HepG2 (cell line): ENCODE measurements at regions not wholly inside any gene's neighbourhood (a gene's known extent, or its start where the extent isn't known, plus 50 kb on each side); places are given as distances from the start of the nearest gene placed in this dataset.

Experiments
- ATAC-seq: fragments of 200-7000 bp; cut with Tn5 transposase; 3 replicates; pipeline ENCODE4 v1.9.1; 2020; ENCODE audit warnings: mild to moderate bottlenecking, moderate library complexity
- BruUV-seq: library from RNA; stranded (reverse); fragments of 400-500 nt; replicated peaks from 2 replicates; lab custom pipeline; 2021; lab: Mats Ljungman, UMichigan
- CTCF ChIA-PET: fragments of 300-600 bp; formaldehyde crosslinking; extraction: SDS; loops from one replicate; lab custom pipeline; 2021; ENCODE audit warnings: low total read pairs, inconsistent platforms, low intra/inter-chr PET ratio; lab: Yijun Ruan, JAX
- POLR2A ChIA-PET: fragments of 350-600 bp; sonication (Branson Sonifier 250); formaldehyde crosslinking; loops from one replicate; lab custom pipeline; 2020; ENCODE audit warnings: antibody characterized with exemption, inconsistent platforms; lab: Yijun Ruan, JAX
- DNase-seq: peaks from one replicate; pipeline ENCODE4 v3.0.0-alpha.2; 2015; ENCODE audit warnings: low spot score
- FAIRE-seq: peaks from 3 replicates; lab custom pipeline; 2011; peaks lifted over from hg19 to GRCh38; lab: Jason Lieb, UNC
- H2AFZ ChIP-seq: one replicate; pipeline ENCODE4 v1.6.1; 2011; ENCODE audit warnings: low read length, inconsistent platforms
- H3K27ac ChIP-seq: fragments of 300-600 bp; 3 replicates; pipeline ENCODE4 v1.8.0; 2011; ENCODE audit warnings: mixed run types, mild to moderate bottlenecking, mixed read lengths, low read length, inconsistent platforms; ENCODE audit not compliant: insufficient read depth; ENCODE audit errors: extremely low read length
- H3K27me3 ChIP-seq, 2 experiments: fragments of 200-600 bp in 1 of 2; 2 replicates in 1 of 2; 3 replicates in 1 of 2; pipeline versions ENCODE4 v1.6.0 to v1.8.0; 2011; ENCODE audit warnings: low read length in 2 of 2, mild to moderate bottlenecking in 2 of 2, moderate library complexity in 2 of 2, inconsistent platforms in 1 of 2; ENCODE audit not compliant: insufficient read depth in 2 of 2, control insufficient read depth in 1 of 2
- H3K36me3 ChIP-seq, 2 experiments: fragments of 200-600 bp in 1 of 2; replicated peaks in 1 of 2; 2 replicates in 1 of 2; 3 replicates in 1 of 2; pipeline versions ENCODE4 v1.5.1 to v1.8.0; 2011; ENCODE audit warnings: low read length in 2 of 2, inconsistent platforms in 1 of 2; ENCODE audit not compliant: insufficient read depth in 2 of 2, control insufficient read depth in 1 of 2
- H3K4me1 ChIP-seq: 2 replicates; pipeline ENCODE4 v1.5.1; 2012; ENCODE audit warnings: low read length, inconsistent platforms; ENCODE audit not compliant: insufficient read depth
- H3K4me2 ChIP-seq: 2 replicates; pipeline ENCODE4 v1.6.0; 2011; ENCODE audit warnings: low read depth, low read length, inconsistent platforms
- H3K4me3 ChIP-seq, 3 experiments: fragments of 200-600 bp in 1 of 3; sonication (generic), shearing (Covaris generic) in 1 of 3; replicated peaks in 1 of 3; 2 replicates each; pipeline ENCODE4 v1.5.1; 2011 to 2016; ENCODE audit warnings: low read length in 3 of 3, inconsistent platforms in 2 of 3, low read depth in 2 of 3, mild to moderate bottlenecking in 2 of 3, control low read depth in 1 of 3, mixed read lengths in 1 of 3; ENCODE audit not compliant: insufficient read depth in 1 of 3
- H3K79me2 ChIP-seq: one replicate; pipeline ENCODE4 v1.6.1; 2011; ENCODE audit warnings: low read length, inconsistent platforms; ENCODE audit not compliant: insufficient read depth
- H3K9ac ChIP-seq: 2 replicates; pipeline ENCODE4 v1.6.0; 2011; ENCODE audit warnings: mild to moderate bottlenecking, low read depth, low read length, inconsistent platforms; ENCODE audit not compliant: insufficient read depth
- H3K9me3 ChIP-seq: 2 replicates; pipeline ENCODE4 v1.5.1; 2012; ENCODE audit warnings: mild to moderate bottlenecking, low read length
- H4K20me1 ChIP-seq: 2 replicates; pipeline ENCODE4 v1.6.0; 2011; ENCODE audit warnings: inconsistent platforms, mild to moderate bottlenecking, low read length, moderate library complexity; ENCODE audit not compliant: insufficient read depth
- ELF3 ChIP-seq: IDR thresholded peaks from 2 replicates; pipeline ENCODE4 v1.6.1; 2016; ENCODE audit warnings: missing genetic modification reagents, missing compliant biosample characterization
- JUND ChIP-seq: sonication (generic); formaldehyde crosslinking; IDR thresholded peaks from 2 replicates; pipeline ENCODE4 v1.8.0; 2022; ENCODE audit warnings: mild to moderate bottlenecking, missing genetic modification reagents
- PRPF4 ChIP-seq: fragments of 200-400 bp; formaldehyde crosslinking; IDR thresholded peaks from 2 replicates; pipeline ENCODE4 v1.6.1; 2016; ENCODE audit warnings: low read length, low read depth; ENCODE audit not compliant: poor library complexity, severe bottlenecking
- SIN3A ChIP-seq: IDR thresholded peaks from 2 replicates; pipeline ENCODE4 v1.6.1; 2011; ENCODE audit warnings: low read depth, mild to moderate bottlenecking, control low read depth, low read length, borderline replicate concordance
- SNRNP70 ChIP-seq: fragments of 200-400 bp; formaldehyde crosslinking; IDR thresholded peaks from 2 replicates; pipeline ENCODE4 v1.6.1; 2017; ENCODE audit warnings: mild to moderate bottlenecking, low read depth, low read length, moderate library complexity
- SRF ChIP-seq: IDR thresholded peaks from 2 replicates; pipeline ENCODE4 v1.6.1; 2011; ENCODE audit warnings: mild to moderate bottlenecking, low read depth, low read length, moderate library complexity
- THAP9 ChIP-seq: sonication (generic); formaldehyde crosslinking; IDR thresholded peaks from 2 replicates; pipeline ENCODE4; 2020; ENCODE audit warnings: missing genetic modification reagents, mild to moderate bottlenecking, borderline replicate concordance
- THRA ChIP-seq: sonication (generic); formaldehyde crosslinking; IDR thresholded peaks from 2 replicates; pipeline ENCODE4 v1.4.0; 2020; ENCODE audit warnings: missing genetic modification reagents, borderline replicate concordance
- ZBTB2 ChIP-seq: sonication (generic); formaldehyde crosslinking; IDR thresholded peaks from 2 replicates; pipeline ENCODE4 v1.8.0; 2022; ENCODE audit warnings: low read depth, missing genetic modification reagents
- ZMYM4 ChIP-seq: sonication (generic); formaldehyde crosslinking; IDR thresholded peaks from 2 replicates; pipeline ENCODE4 v1.8.1; 2023; ENCODE audit warnings: mild to moderate bottlenecking, missing genetic modification reagents
- ZNF160 ChIP-seq: sonication (generic); formaldehyde crosslinking; IDR thresholded peaks from 2 replicates; pipeline ENCODE4 v1.8.0; 2022; ENCODE audit warnings: mild to moderate bottlenecking, inconsistent platforms, missing genetic modification reagents
- ZNF570 ChIP-seq: sonication (generic); formaldehyde crosslinking; IDR thresholded peaks from 2 replicates; pipeline ENCODE4 v1.4.0; 2020; ENCODE audit warnings: mild to moderate bottlenecking, missing genetic modification reagents, borderline replicate concordance
- ZNF574 ChIP-seq: sonication (generic); formaldehyde crosslinking; IDR thresholded peaks from 2 replicates; pipeline ENCODE4 v1.4.0; 2020; ENCODE audit warnings: missing genetic modification reagents
- ZNF644 ChIP-seq: IDR thresholded peaks from 2 replicates; pipeline ENCODE4 v1.6.1; 2016; ENCODE audit warnings: low read depth
- ZNF724P ChIP-seq: sonication (generic); formaldehyde crosslinking; IDR thresholded peaks from 2 replicates; pipeline ENCODE4 v1.8.0; 2022; ENCODE audit warnings: missing genetic modification reagents, borderline replicate concordance
- ZNF766 ChIP-seq: sonication (generic); formaldehyde crosslinking; IDR thresholded peaks from 2 replicates; pipeline ENCODE4 v1.5.0; 2020; ENCODE audit warnings: missing genetic modification reagents, borderline replicate concordance
- WGBS: methylation state at CpG from one replicate; pipeline ENCODE4 v1.1.6; 2017; ENCODE audit warnings: low lambda C conversion rate; 5-methylcytosine and 5-hydroxymethylcytosine counted together
- in situ Hi-C: cut with HindIII; loops from 2 replicates; pipeline ENCODE4 v1.10.0; 2017; ENCODE audit warnings: low pct_unique_long_range_greater_than_20kb; ENCODE audit not compliant: extremely low pct_ligation_motif_present
- intact Hi-C: fragments of 100-400 bp; cut with micrococcal nuclease; formaldehyde crosslinking; loops from one replicate; pipeline ENCODE4 v1.10.0; 2022; ENCODE audit not compliant: unreplicated experiment

DNA sequence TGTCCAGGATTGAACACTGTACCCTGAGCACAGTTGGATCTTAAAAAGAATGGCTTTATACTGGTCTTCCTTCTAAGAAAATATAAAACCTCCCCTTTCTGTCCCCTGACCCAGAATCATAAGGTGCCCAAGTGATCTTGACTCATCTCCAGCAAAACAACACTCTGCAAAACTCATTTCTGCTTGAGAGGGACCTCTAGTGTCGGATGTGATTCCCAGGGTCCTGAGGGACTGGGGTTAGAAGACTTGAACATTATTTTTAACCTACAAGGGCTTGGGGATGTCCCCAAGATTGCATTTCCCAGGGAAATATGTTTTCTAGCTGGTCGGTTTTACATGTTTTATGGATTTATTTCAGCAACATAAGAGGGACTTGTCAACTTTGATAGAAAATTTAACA is 1318.5 kb upstream of the CELF4 start (continued):
- TF ChIP-seq SNRNP70 (no peak), ZNF766 (CRISPR knock-in tag) (no peak), PRPF4 (no peak), ZNF570 (CRISPR knock-in tag) (no peak)

DNA sequence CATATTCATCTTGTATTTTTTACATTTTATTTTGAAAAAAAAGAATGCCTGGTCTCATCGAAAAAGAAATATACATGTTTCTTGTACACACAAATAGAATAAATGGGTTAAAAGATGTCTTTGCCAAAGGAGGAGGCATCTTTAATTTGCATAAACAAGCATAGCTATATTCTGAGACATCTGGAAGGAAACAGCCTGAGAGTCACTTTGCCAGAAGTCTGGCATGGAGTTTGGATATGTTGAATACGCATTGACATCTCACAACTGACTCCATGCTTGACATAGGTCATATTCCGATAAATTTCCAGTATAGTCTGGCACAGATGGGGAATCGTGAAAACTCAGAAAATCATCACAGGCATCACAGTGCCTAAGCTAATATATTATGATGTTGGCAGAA is 1317.5 kb upstream of the CELF4 start:
- intact Hi-C loops, result loop anchor here (10.0 kb wide), 1 partner anchor 692 kb away; no protein-coding TSS in a partner anchor
- H3K79me2 ChIP-seq, result no peaks in the 10 kb centered on the region
- H3K36me3 ChIP-seq, result no peaks in the 10 kb centered on the region
- ATAC-seq (no peak), DNase-seq (no peak), FAIRE-seq (no peak)
- H4K20me1 ChIP-seq, result no peaks in the 10 kb centered on the region
- WGBS, result 4% methylated on average over 4 of the region's 4 CpGs
- no peaks in the 10 kb centered on the region for H3K9me3 ChIP-seq
- no peaks in the 10 kb centered on the region for H3K27me3 ChIP-seq
- no peak overlapping the region for H3K27ac ChIP-seq
- ChIA-PET POLR2A (no interaction called here), CTCF (no interaction called here)
- H3K9ac ChIP-seq, result no peak overlapping the region
- BruUV-seq, result no TSS peak
- no peak overlapping the region for H2AFZ ChIP-seq
- in situ Hi-C loops, result no loop called here
- no peak overlapping the region for H3K4me2 ChIP-seq
- no peaks in the 10 kb centered on the region for H3K4me1 ChIP-seq
- H3K4me3 ChIP-seq, result no peak overlapping the region
- no peak for TF ChIP-seq ZNF724P (CRISPR knock-in tag)
- no peak for TF ChIP-seq SIN3A
- no peak for TF ChIP-seq ZBTB2 (CRISPR knock-in tag)
- TF ChIP-seq ZNF160 (CRISPR knock-in tag), result no peak
- no peak for TF ChIP-seq ZMYM4
- TF ChIP-seq JUND (CRISPR knock-in tag), result no peak
- TF ChIP-seq SRF, result no peak
- no peak for TF ChIP-seq ZNF644
- no peak for TF ChIP-seq ELF3 (CRISPR knock-in tag)
- no peak for TF ChIP-seq THRA (CRISPR knock-in tag)
- no peak for TF ChIP-seq ZNF574 (CRISPR knock-in tag)
- TF ChIP-seq THAP9 (CRISPR knock-in tag), result no peak
